IMR-90 (cell line): ENCODE measurements at regions not wholly inside any gene's neighbourhood (a gene's known extent, or its start where the extent isn't known, plus 50 kb on each side); places are given as distances from the start of the nearest gene placed in this dataset.

Experiments used
- ATAC-seq: fragments of 200-7000 bp; cut with Tn5 transposase; 2 replicates; pipeline ENCODE4 v1.9.1; 2020; ENCODE audit warnings: low read depth, mild to moderate bottlenecking, moderate library complexity
- BruUV-seq: library from RNA; stranded (reverse); fragments of 400-500 nt; replicated peaks from 2 replicates; lab custom pipeline; 2021; lab: Mats Ljungman, UMichigan
- CTCF ChIA-PET: fragments of 300-600 bp; formaldehyde crosslinking; extraction: SDS; loops from one replicate; lab custom pipeline; 2021; ENCODE audit warnings: antibody characterized with exemption; lab: Yijun Ruan, JAX
- POLR2A ChIA-PET: fragments of 300-600 bp; sonication (Branson Sonifier 250); formaldehyde crosslinking; loops from one replicate; lab custom pipeline; 2022; ENCODE audit warnings: antibody characterized with exemption; ENCODE audit not compliant: unreplicated experiment; lab: Charles Lee
- DNase-seq: peaks from one replicate; pipeline ENCODE4 v3.0.0; 2013
- H2AFZ ChIP-seq: replicated peaks from 2 replicates; pipeline ENCODE3; 2013; ENCODE audit warnings: low read length, mild to moderate bottlenecking; ENCODE audit not compliant: poor library complexity
- H2AK5ac ChIP-seq: 2 replicates; pipeline ENCODE4 v1.6.1; 2013; ENCODE audit warnings: low read depth, low read length, inconsistent platforms
- H2AK9ac ChIP-seq: replicated peaks from 2 replicates; pipeline ENCODE3; 2013; ENCODE audit warnings: mild to moderate bottlenecking, low read depth, low read length, moderate library complexity; ENCODE audit not compliant: poor library complexity
- H2BK120ac ChIP-seq: 2 replicates; pipeline ENCODE4 v1.6.1; 2013; ENCODE audit warnings: low read depth, low read length, inconsistent platforms
- H2BK15ac ChIP-seq: 3 replicates; pipeline ENCODE4 v1.6.1; 2013; ENCODE audit warnings: low read depth, low read length, inconsistent platforms
- H2BK20ac ChIP-seq: 2 replicates; pipeline ENCODE4 v1.6.1; 2013; ENCODE audit warnings: low read depth, mild to moderate bottlenecking, inconsistent platforms, low read length, moderate library complexity
- H2BK5ac ChIP-seq: 2 replicates; pipeline ENCODE4 v1.6.1; 2013; ENCODE audit warnings: mild to moderate bottlenecking, low read depth, low read length, inconsistent platforms; ENCODE audit not compliant: poor library complexity, severe bottlenecking
- H3K14ac ChIP-seq: replicated peaks from 2 replicates; pipeline ENCODE4 v1.6.1; 2013; ENCODE audit warnings: low read depth, low read length, inconsistent platforms
- H3K18ac ChIP-seq: 2 replicates; pipeline ENCODE4 v1.6.1; 2013; ENCODE audit warnings: low read depth, low read length, control low read depth
- H3K23ac ChIP-seq: 2 replicates; pipeline ENCODE4 v1.6.1; 2013; ENCODE audit warnings: low read depth, low read length, inconsistent platforms
- H3K27ac ChIP-seq: 2 replicates; pipeline ENCODE4 v1.5.1; 2013; ENCODE audit warnings: mild to moderate bottlenecking, control low read depth, low read length; ENCODE audit not compliant: insufficient read depth
- H3K27me3 ChIP-seq: 2 replicates; pipeline ENCODE4 v1.6.1; 2013; ENCODE audit warnings: low read length; ENCODE audit not compliant: control insufficient read depth, insufficient read depth
- H3K36me3 ChIP-seq: 2 replicates; pipeline ENCODE4 v1.6.1; 2013; ENCODE audit warnings: low read length, mixed read lengths; ENCODE audit not compliant: control insufficient read depth, insufficient read depth
- H3K4ac ChIP-seq: 2 replicates; pipeline ENCODE4 v1.6.1; 2013; ENCODE audit warnings: low read depth, low read length, inconsistent platforms
- H3K4me1 ChIP-seq: 2 replicates; pipeline ENCODE4 v1.6.1; 2013; ENCODE audit warnings: low read length, mixed read lengths; ENCODE audit not compliant: control insufficient read depth, insufficient read depth
- H3K4me2 ChIP-seq: 2 replicates; pipeline ENCODE4 v1.6.1; 2013; ENCODE audit warnings: low read depth, mild to moderate bottlenecking, control low read depth, low read length, moderate library complexity
- H3K4me3 ChIP-seq: 2 replicates; pipeline ENCODE4 v1.5.1; 2013; ENCODE audit warnings: low read depth, mild to moderate bottlenecking, control low read depth, low read length, moderate library complexity; ENCODE audit not compliant: insufficient read depth
- H3K56ac ChIP-seq: 2 replicates; pipeline ENCODE4 v1.6.1; 2013; ENCODE audit warnings: low read length, inconsistent platforms; ENCODE audit not compliant: insufficient read depth; ENCODE audit errors: extremely low read depth
- H3K79me1 ChIP-seq, 2 experiments: 2 replicates each; pipeline ENCODE4 v1.6.1; 2013; ENCODE audit warnings: low read length in 2 of 2, inconsistent platforms in 1 of 2, low read depth in 1 of 2
- H3K9ac ChIP-seq: 2 replicates; pipeline ENCODE4 v1.6.1; 2013; ENCODE audit warnings: low read depth, low read length, control low read depth
- H3K9me1 ChIP-seq: 2 replicates; pipeline ENCODE4 v1.6.1; 2013; ENCODE audit warnings: low read length, inconsistent platforms; ENCODE audit not compliant: insufficient read depth
- H3K9me3 ChIP-seq: 2 replicates; pipeline ENCODE4 v1.6.1; 2013; ENCODE audit warnings: low read length; ENCODE audit not compliant: control insufficient read depth, insufficient read depth
- H4K20me1 ChIP-seq: 2 replicates; pipeline ENCODE4 v1.6.1; 2013; ENCODE audit warnings: low read length, inconsistent platforms; ENCODE audit not compliant: insufficient read depth
- H4K5ac ChIP-seq: 2 replicates; pipeline ENCODE4 v1.6.1; 2013; ENCODE audit warnings: mild to moderate bottlenecking, low read depth, low read length, control low read depth
- H4K8ac ChIP-seq, 2 experiments: 2 replicates each; pipeline ENCODE4 v1.6.1; 2013; ENCODE audit warnings: low read depth in 2 of 2, low read length in 2 of 2, control low read depth in 1 of 2, inconsistent platforms in 1 of 2
- H4K91ac ChIP-seq: 2 replicates; pipeline ENCODE4 v1.6.1; 2013; ENCODE audit warnings: low read depth, low read length, inconsistent platforms; ENCODE audit not compliant: insufficient read depth
- BHLHE40 ChIP-seq: fragments of 150-350 bp; IDR thresholded peaks from 2 replicates; pipeline ENCODE4 v1.6.1; 2016; ENCODE audit warnings: mild to moderate bottlenecking, low read depth, low read length
- CEBPB ChIP-seq: IDR thresholded peaks from 2 replicates; pipeline ENCODE4 v1.6.1; 2012; ENCODE audit warnings: low read depth, low read length, improper control_type of control experiment
- CHD1 ChIP-seq: IDR thresholded peaks from 2 replicates; pipeline ENCODE4 v1.6.1; 2012; ENCODE audit warnings: low read depth, low read length, improper control_type of control experiment
- FOS ChIP-seq: fragments of 150-350 bp; IDR thresholded peaks from 2 replicates; pipeline ENCODE4 v1.6.1; 2016; ENCODE audit warnings: low read depth, low read length
- MXI1 ChIP-seq: IDR thresholded peaks from 2 replicates; pipeline ENCODE4 v1.6.1; 2012; ENCODE audit warnings: low read depth, mild to moderate bottlenecking, low read length, moderate library complexity, borderline replicate concordance
- NFE2L2 ChIP-seq: fragments of 150-350 bp; IDR thresholded peaks from 2 replicates; pipeline ENCODE4 v1.6.1; 2016; ENCODE audit warnings: low read depth, mild to moderate bottlenecking, low read length
- POLR2A ChIP-seq: IDR thresholded peaks from 2 replicates; pipeline ENCODE4 v1.6.1; 2012; ENCODE audit warnings: mild to moderate bottlenecking, low read depth, low read length
- RAD21 ChIP-seq: IDR thresholded peaks from 2 replicates; pipeline ENCODE4 v1.6.1; 2012; ENCODE audit warnings: low read length, improper control_type of control experiment
- RFX5 ChIP-seq: IDR thresholded peaks from 2 replicates; pipeline ENCODE4 v1.8.0; 2012; ENCODE audit warnings: low read depth, mild to moderate bottlenecking, low read length, moderate library complexity
- WGBS, 2 experiments: methylation state at CpG; one replicate each; pipeline versions ENCODE4 v1.1.5 to v1.1.7; 2013; ENCODE audit warnings: missing lambda C conversion rate in 2 of 2; ENCODE audit not compliant: insufficient read length in 1 of 2; ENCODE audit errors: extremely low coverage in 2 of 2; 5-methylcytosine and 5-hydroxymethylcytosine counted together
- dilution Hi-C: fragments of 300-500 bp; cut with HindIII; formaldehyde crosslinking; loops from one replicate; pipeline ENCODE4 v1.14.3; 2018; ENCODE audit warnings: low sequenced_read_pairs; ENCODE audit not compliant: unreplicated experiment
- in situ Hi-C: fragments of 300-500 bp; cut with MboI; formaldehyde crosslinking; loops from 3 replicates; pipeline ENCODE4 v1.14.3; 2019; ENCODE audit warnings: low sequenced_read_pairs, inconsistent platforms, mixed read lengths
- intact Hi-C: fragments of 100-400 bp; cut with micrococcal nuclease; formaldehyde crosslinking; loops from 2 replicates; pipeline ENCODE4 v1.10.0; 2022
- TF ChIP-seq, protein P1 (sequence below): conservative IDR thresholded peaks from 2 replicates; pipeline ENCODE4 v1.5.1; 2012; ENCODE audit warnings: mild to moderate bottlenecking, low read depth, low read length, improper control_type of control experiment
- TF ChIP-seq, protein P2 (sequence below): fragments of 150-350 bp; IDR thresholded peaks from 2 replicates; pipeline ENCODE4 v1.6.1; 2016; ENCODE audit warnings: low read depth, mild to moderate bottlenecking, low read length, moderate library complexity, borderline replicate concordance
- TF ChIP-seq, protein P3 (sequence below): fragments of 150-350 bp; IDR thresholded peaks from 2 replicates; pipeline ENCODE4 v1.6.1; 2017; ENCODE audit warnings: mild to moderate bottlenecking, antibody characterized with exemption, low read length, low read depth

DNA sequence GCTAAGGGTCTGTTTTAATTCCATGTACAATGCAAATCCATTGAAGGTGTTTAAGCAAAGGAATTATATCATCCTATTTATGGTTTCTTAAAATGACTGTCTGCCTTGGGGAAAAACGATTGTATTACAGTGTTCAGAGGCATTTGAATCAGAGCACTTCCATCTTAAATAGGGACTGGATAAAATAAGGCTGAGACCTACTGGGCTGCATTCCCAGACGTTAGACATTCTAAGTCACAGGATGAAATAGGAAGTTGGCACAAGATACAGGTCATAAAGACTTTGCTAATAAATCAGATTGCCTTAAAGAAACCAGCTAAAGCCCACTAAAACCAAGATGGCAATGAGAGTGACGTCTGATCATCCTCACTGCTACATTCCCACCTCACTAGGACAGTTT lies 1167.2 kb upstream of the PABPC4L start:
- BruUV-seq, result no TSS peak
- Histone ChIP-seq H3K79me1 (no peaks in the 10 kb centered on the region), H3K9ac (no peak overlapping the region), H2AK5ac (no peak overlapping the region), H2AK9ac (no peak overlapping the region), H2BK20ac (no peak overlapping the region), H3K9me3 (0 out of 2 replicates have a peak, but pooled peaks cover 2% of the 10 kb centered on the region), H2BK120ac (no peak overlapping the region), H2AFZ (no peak overlapping the region), H2BK15ac (no peak overlapping the region), H3K18ac (no peak overlapping the region), H4K91ac (no peak overlapping the region), H3K9me1 (no peaks in the 10 kb centered on the region), H3K23ac (no peak overlapping the region), H3K4ac (no peak overlapping the region), H3K4me1 (peaks cover 3% of the 10 kb centered on the region; the same call in 1 of the 2 replicates), H3K4me2 (no peak overlapping the region), H3K14ac (no peak overlapping the region), H3K27ac (no peak overlapping the region), H2BK5ac (no peak overlapping the region), H3K36me3 (no peaks in the 10 kb centered on the region), H4K20me1 (no peaks in the 10 kb centered on the region), H4K5ac (no peak overlapping the region), H3K27me3 (no peaks in the 10 kb centered on the region), H4K8ac (no peak overlapping the region), H3K56ac (no peak overlapping the region), H3K4me3 (no peak overlapping the region)
- ChIA-PET CTCF (no interaction called here), POLR2A (no interaction called here)
- dilution Hi-C loops, result no loop called here
- DNase-seq (peak; percentile 14), ATAC-seq (no peak)
- intact Hi-C loops, result no loop called here
- in situ Hi-C loops, result no loop called here
- no peak for TF ChIP-seq MXI1
- no peak for TF ChIP-seq BHLHE40
- no peak for TF ChIP-seq POLR2A
- TF ChIP-seq, protein P1, sequence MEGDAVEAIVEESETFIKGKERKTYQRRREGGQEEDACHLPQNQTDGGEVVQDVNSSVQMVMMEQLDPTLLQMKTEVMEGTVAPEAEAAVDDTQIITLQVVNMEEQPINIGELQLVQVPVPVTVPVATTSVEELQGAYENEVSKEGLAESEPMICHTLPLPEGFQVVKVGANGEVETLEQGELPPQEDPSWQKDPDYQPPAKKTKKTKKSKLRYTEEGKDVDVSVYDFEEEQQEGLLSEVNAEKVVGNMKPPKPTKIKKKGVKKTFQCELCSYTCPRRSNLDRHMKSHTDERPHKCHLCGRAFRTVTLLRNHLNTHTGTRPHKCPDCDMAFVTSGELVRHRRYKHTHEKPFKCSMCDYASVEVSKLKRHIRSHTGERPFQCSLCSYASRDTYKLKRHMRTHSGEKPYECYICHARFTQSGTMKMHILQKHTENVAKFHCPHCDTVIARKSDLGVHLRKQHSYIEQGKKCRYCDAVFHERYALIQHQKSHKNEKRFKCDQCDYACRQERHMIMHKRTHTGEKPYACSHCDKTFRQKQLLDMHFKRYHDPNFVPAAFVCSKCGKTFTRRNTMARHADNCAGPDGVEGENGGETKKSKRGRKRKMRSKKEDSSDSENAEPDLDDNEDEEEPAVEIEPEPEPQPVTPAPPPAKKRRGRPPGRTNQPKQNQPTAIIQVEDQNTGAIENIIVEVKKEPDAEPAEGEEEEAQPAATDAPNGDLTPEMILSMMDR, result no peak
- TF ChIP-seq, protein P2, sequence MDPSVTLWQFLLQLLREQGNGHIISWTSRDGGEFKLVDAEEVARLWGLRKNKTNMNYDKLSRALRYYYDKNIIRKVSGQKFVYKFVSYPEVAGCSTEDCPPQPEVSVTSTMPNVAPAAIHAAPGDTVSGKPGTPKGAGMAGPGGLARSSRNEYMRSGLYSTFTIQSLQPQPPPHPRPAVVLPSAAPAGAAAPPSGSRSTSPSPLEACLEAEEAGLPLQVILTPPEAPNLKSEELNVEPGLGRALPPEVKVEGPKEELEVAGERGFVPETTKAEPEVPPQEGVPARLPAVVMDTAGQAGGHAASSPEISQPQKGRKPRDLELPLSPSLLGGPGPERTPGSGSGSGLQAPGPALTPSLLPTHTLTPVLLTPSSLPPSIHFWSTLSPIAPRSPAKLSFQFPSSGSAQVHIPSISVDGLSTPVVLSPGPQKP, result no peak
- no peak for TF ChIP-seq CHD1
- no peak for TF ChIP-seq FOS
- no peak for TF ChIP-seq CEBPB
- no peak for TF ChIP-seq NFE2L2
- TF ChIP-seq RAD21, result no peak
- TF ChIP-seq, protein P3, sequence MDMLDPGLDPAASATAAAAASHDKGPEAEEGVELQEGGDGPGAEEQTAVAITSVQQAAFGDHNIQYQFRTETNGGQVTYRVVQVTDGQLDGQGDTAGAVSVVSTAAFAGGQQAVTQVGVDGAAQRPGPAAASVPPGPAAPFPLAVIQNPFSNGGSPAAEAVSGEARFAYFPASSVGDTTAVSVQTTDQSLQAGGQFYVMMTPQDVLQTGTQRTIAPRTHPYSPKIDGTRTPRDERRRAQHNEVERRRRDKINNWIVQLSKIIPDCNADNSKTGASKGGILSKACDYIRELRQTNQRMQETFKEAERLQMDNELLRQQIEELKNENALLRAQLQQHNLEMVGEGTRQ, result no peak
- TF ChIP-seq RFX5, result no peak
- WGBS, 2 experiments, result no CpG with 5 or more reads among the region's 3 CpGs
